GM19463 (cell line): ENCODE measurements at regions not wholly inside any gene's neighbourhood (a gene's known extent, or its start where the extent isn't known, plus 50 kb on each side); places are given as distances from the start of the nearest gene placed in this dataset.
A peak's percentile ranks its signal among the peaks of the same experiment; 100 is the strongest.

Source experiments
- ATAC-seq: cut with Tn5 transposase; IDR thresholded peaks from one replicate; pipeline ENCODE4 v1.9.1; 2021; ENCODE audit warnings: mild to moderate bottlenecking, moderate library complexity; ENCODE audit not compliant: unreplicated experiment

GRCh38 chrX:129188231-129188630, 335.1 kb downstream of the SMARCA1 start:
- no peak for ATAC-seq

- ATAC-seq, result no peak
Observed at GRCh38 chrX:129176710-129177109, 346.6 kb downstream of the SMARCA1 start.

DNA sequence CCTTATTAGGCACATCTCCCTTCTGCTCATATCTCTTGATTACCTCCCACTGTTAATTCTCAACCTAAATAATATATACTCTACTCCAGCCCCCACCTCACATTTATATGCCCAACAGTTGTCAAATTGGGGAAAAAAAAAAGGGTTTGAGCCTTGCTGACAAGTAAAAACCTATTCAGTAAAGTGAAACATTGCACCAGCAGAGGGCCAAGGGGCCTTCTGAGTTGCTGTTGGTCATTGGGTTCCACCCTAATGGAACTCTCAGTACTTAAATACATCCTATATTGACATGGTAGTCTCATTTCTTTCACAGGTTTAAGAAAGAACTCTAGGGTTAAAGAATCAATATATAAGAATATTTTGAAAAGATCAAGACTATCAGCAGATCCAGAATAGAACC, 362.2 kb downstream of the SMARCA1 start:
- ATAC-seq, result no peak

- no peak for ATAC-seq
Observed at GRCh38 chrX:129158505-129158904, 364.8 kb downstream of the SMARCA1 start.

- ATAC-seq, result no peak
Observed at GRCh38 chrX:129145840-129146272, 377.4 kb downstream of the SMARCA1 start.

GRCh38 chrX:129145385-129145784, 377.9 kb downstream of the SMARCA1 start:
- no peak for ATAC-seq

- ATAC-seq, result no peak
Observed at GRCh38 chrX:129144172-129145038, 378.9 kb downstream of the SMARCA1 start.

GRCh38 chrX:129139837-129140598, 383.3 kb downstream of the SMARCA1 start:
- no peak for ATAC-seq

- ATAC-seq, result no peak
Observed at GRCh38 chrX:129125122-129125914, 398.0 kb downstream of the SMARCA1 start.

GRCh38 chrX:129123795-129124194, 399.5 kb downstream of the SMARCA1 start:
- ATAC-seq, result no peak

DNA sequence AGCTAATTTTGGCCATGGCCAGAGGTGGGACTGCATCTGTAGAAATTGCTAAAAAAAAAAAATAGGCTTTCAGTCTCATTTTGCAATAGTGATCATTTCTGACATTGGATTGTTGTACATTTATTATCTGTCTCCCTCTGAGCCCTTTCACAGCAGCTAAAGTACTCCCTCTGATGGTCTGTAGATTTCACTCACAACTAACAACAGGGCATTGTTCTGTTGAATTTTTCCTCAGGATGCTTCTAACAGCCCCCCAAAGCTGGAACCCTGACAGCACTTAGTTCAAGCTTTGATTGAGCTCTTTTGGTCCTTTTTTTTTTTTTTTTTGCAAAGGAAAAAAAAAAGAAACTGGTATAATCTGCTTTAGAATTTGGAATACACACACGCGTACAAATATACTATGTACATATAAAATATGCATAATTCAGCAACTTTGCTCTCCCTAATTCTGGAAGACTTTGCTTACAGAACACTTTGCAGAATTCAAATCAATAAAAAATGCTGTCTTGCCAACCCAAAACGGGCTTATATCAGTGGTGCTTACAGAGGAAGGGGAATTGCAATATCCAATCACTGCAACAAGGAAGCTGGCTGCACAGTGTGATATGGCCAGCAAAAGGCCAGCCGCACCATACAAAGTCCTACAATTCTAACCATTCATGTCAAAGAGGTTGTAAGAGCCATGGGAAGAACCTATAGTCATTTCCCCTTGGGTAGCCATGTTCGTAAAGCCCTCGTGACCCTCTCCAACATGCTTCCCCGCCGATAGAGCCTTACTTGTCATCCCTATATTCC, 406.4 kb downstream of the SMARCA1 start:
- no peak for ATAC-seq

DNA sequence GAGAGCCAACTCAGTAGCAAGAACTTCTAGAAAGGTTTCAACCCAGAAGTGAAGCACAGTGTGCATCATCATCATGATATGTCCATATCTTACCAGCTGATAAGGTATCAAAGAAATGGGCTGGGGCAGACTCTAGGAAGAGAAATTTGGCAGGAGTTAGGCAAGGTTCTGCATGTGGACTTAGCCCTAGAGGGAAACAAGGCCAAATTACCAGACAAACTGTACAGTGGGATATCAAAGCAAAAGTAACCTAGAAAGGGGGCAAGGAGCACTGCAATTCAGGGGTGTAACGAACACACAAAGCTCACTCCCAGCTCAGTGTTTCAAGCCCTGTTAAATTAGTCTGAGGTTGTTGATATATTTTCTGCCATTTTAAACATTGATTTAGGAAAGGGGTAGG, 407.4 kb downstream of the SMARCA1 start:
- ATAC-seq, result no peak

- ATAC-seq, result peak; percentile 88
Observed at GRCh38 chrX:129115104-129115503, 408.2 kb downstream of the SMARCA1 start.

GRCh38 chrX:129111081-129111798, 412.1 kb downstream of the SMARCA1 start:
- ATAC-seq, result no peak

GRCh38 chrX:129108936-129109335, 414.4 kb downstream of the SMARCA1 start:
- no peak for ATAC-seq

DNA sequence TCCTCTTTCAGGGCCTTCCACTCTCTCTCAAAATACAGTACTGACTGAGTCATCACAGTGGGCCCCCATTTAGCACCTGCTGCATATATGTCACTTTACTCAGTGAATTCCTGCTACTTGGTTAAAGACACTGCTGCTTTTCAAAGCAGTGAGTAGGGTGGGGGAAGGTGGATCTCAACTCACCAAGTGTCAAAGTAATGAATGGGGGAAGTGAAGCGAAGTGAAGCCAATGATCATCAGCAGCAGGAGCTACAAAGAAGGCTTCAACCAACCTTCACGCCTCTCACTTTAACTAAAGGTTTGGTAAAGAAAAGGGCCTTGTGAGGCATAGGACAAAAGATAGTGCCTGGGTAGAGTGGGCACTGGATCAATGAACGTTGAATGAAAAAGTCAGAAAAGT, 424.1 kb downstream of the SMARCA1 start:
- no peak for ATAC-seq

DNA sequence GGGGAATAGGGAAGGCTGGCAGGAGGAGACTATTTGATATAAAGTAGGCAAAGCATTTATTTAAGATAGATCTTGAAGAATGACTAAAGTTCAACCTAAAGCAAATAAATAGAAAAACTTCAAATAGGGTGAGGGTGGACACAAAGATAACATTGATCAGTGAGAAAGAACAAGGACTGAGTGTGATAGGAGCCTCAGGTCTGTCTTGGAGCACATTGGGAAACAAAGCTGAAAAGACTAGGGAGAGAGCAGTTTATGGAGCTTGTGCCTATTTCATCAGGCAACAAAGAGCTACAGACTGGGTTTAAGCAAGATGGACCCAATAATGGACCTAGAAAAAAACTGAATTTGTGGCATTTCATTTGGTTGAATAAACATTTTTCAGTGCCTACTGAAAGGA, 425.6 kb downstream of the SMARCA1 start:
- no peak for ATAC-seq

DNA sequence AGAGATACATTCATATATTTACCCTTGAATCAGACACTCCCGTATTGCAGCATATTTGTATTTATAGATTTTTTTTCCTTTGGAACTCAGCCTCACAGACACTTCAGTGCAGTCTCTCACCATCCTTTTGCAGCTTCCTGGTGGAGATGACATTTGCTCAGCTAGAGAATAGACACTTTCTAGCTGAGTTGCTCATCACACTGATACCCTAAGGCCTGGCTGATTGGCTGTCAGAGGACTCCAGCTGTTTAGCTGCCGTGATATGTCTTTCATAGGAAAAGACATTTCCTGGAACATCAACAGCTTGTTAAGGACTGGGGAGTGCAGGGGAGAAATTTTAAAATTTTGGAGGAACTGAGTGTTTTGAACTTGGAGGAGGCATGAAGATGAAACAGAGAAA, 429.6 kb downstream of the SMARCA1 start:
- no peak for ATAC-seq

DNA sequence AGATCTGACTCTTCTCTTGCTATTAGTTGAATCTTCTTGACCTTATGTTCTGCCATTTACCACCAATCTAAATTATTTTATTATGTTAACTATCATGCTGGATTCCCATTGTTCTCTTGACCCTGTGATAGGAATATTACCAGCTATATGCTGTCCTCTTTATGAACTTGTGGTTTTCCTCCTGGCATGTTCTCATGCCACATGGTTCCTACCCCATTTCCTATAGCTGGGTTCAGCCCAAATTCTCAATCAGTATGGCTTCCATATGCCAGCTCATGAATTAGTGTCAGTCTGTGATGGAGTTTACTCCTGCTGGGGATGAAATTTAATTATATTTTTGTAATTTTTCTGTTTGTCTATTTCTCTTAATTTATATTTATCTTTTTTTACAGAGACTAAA, 430.5 kb downstream of the SMARCA1 start:
- ATAC-seq, result no peak

GRCh38 chrX:129092242-129092641, 431.0 kb downstream of the SMARCA1 start:
- no peak for ATAC-seq
